HT1080 (cell line): ENCODE measurements at regions not wholly inside any gene's neighbourhood (a gene's known extent, or its start where the extent isn't known, plus 50 kb on each side); places are given as distances from the start of the nearest gene placed in this dataset.
A peak's percentile ranks its signal among the peaks of the same experiment; 100 is the strongest.
"Not testable (repeated sequence)": the region's sequence is repeated elsewhere in the genome, so short reads cannot be mapped to it uniquely, and the experiment has no call there.

Experiments used
- DNase-seq: peaks from one replicate; pipeline ENCODE4 v3.0.0-alpha.2; 2015; ENCODE audit warnings: low read depth

- DNase-seq: no peak
These were observed 192.3 kb upstream of the HMCN1 start for GRCh38 chr1:185541871-185542301.

- DNase-seq: no peak
These were observed 193.9 kb upstream of the HMCN1 start for GRCh38 chr1:185540295-185540694.

GRCh38 chr1:185539277-185539943 lies 194.8 kb upstream of the HMCN1 start:
- peak; percentile 62 for DNase-seq

- not testable (repeated sequence) for DNase-seq
These were observed 195.8 kb upstream of the HMCN1 start for GRCh38 chr1:185538309-185538898.

GRCh38 chr1:185537596-185537995 lies 196.6 kb upstream of the HMCN1 start:
- no peak for DNase-seq

GRCh38 chr1:185536165-185536920 lies 197.8 kb upstream of the HMCN1 start:
- no peak for DNase-seq

- no peak for DNase-seq
These were observed 198.6 kb upstream of the HMCN1 start for GRCh38 chr1:185535621-185536020.

- DNase-seq: no peak
These were observed 199.4 kb upstream of the HMCN1 start for GRCh38 chr1:185534801-185535200.

- no peak for DNase-seq
These were observed 200.6 kb upstream of the HMCN1 start for GRCh38 chr1:185533596-185533995.

- no peak for DNase-seq
These were observed 201.3 kb upstream of the HMCN1 start for GRCh38 chr1:185532856-185533255.

GRCh38 chr1:185531838-185532237 lies 202.4 kb upstream of the HMCN1 start:
- no peak for DNase-seq

GRCh38 chr1:185530215-185530614 lies 204.0 kb upstream of the HMCN1 start:
- no peak for DNase-seq

GRCh38 chr1:185529673-185530072 lies 204.5 kb upstream of the HMCN1 start:
- DNase-seq: no peak

- no peak for DNase-seq
These were observed 206.0 kb upstream of the HMCN1 start for GRCh38 chr1:185528084-185528676.

- DNase-seq: no peak
These were observed 207.6 kb upstream of the HMCN1 start for GRCh38 chr1:185526344-185527307.

- peak; percentile 64 for DNase-seq
These were observed 203.3 kb upstream of the IVNS1ABP start for GRCh38 chr1:185520188-185520920.

- DNase-seq: no peak
These were observed 200.9 kb upstream of the IVNS1ABP start for GRCh38 chr1:185517808-185518419.

GRCh38 chr1:185517301-185517700 lies 200.3 kb upstream of the IVNS1ABP start:
- not testable (repeated sequence) for DNase-seq

- DNase-seq: no peak
These were observed 198.7 kb upstream of the IVNS1ABP start for GRCh38 chr1:185515696-185516095.

- DNase-seq: no peak
These were observed 197.3 kb upstream of the IVNS1ABP start for GRCh38 chr1:185514311-185514710.
